BLaER1 treated with 17β-estradiol and CSF1 and Interleukin-3, amounts not matched to agents 10 nM and 100 nM (cell line): ENCODE measurements at regions not wholly inside any gene's neighbourhood (a gene's known extent, or its start where the extent isn't known, plus 50 kb on each side); places are given as distances from the start of the nearest gene placed in this dataset.

Experiments
- H3K27ac ChIP-seq, 11 experiments: shearing (Covaris generic); formaldehyde crosslinking; 2 replicates each; pipeline ENCODE4 v1.8.1; 2022
- H3K27me3 ChIP-seq, 11 experiments: shearing (Covaris generic); formaldehyde crosslinking; 2 replicates each; pipeline ENCODE4 v1.8.1; 2022
- H3K36me3 ChIP-seq, 11 experiments: shearing (Covaris generic); formaldehyde crosslinking; 2 replicates each; pipeline ENCODE4 v1.8.1; 2022
- H3K4me1 ChIP-seq, 10 experiments: shearing (Covaris generic); formaldehyde crosslinking; 2 replicates each; pipeline ENCODE4 v1.8.1; 2022
- H3K4me2 ChIP-seq, 11 experiments: shearing (Covaris generic); formaldehyde crosslinking; 2 replicates each; pipeline ENCODE4 v1.8.1; 2022
- H3K4me3 ChIP-seq, 10 experiments: shearing (Covaris generic); formaldehyde crosslinking; 2 replicates each; pipeline ENCODE4 v1.8.1; 2022
- H3K9ac ChIP-seq, 11 experiments: shearing (Covaris generic); formaldehyde crosslinking; 2 replicates each; pipeline ENCODE4 v1.8.1; 2022
- H3K9me3 ChIP-seq, 11 experiments: shearing (Covaris generic); formaldehyde crosslinking; replicated peaks in 1 of 11; 2 replicates each; pipeline ENCODE4 v1.8.1; 2022
- H4K20me1 ChIP-seq, 11 experiments: shearing (Covaris generic); formaldehyde crosslinking; 2 replicates each; pipeline ENCODE4 v1.8.1; 2022
- Cebpa-rat ChIP-seq, 11 experiments: shearing (Covaris generic); IDR thresholded peaks; 2 replicates each; pipeline ENCODE4 v1.8.1; 2022

DNA sequence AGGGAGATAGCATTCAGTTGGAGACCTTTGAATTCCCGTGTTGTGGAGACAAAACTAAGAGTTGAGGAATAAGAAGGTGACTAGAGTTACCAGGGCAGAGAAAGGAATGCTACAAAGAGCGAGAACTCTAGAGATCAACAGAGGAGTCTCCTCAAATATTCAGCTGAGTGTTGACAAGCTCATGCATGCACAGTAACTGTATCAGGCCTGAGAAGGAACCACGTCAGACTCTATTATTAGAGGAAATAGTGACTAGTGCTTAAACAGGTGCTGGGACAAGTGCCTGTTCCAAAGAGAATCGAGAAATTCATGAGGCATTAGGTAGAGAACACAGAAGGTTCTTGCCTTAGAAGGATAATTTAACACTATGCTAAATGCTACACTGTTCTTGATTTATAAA, 333.8 kb upstream of the CHORDC1 start:
- Histone ChIP-seq H3K4me1 (no peaks in the 10 kb centered on the region), H3K27ac (no peak overlapping the region), H3K9me3 (0 out of 22 replicates have a peak, but pooled peaks cover 0 to 9% (median 0%) of the 10 kb centered on the region in 11 experiments), H4K20me1 (no peaks in the 10 kb centered on the region), H3K4me3 (no peak overlapping the region), H3K9ac (no peak overlapping the region), H3K27me3 (no peaks in the 10 kb centered on the region), H3K36me3 (no peaks in the 10 kb centered on the region), H3K4me2 (no peak overlapping the region)
- TF ChIP-seq Cebpa-rat (IDR thresholded peaks at IDR 0.05): no peak

- no peaks in the 10 kb centered on the region for H3K4me1 ChIP-seq
- H3K27ac ChIP-seq: no peak overlapping the region
- no peaks in the 10 kb centered on the region for H3K36me3 ChIP-seq
- H3K4me2 ChIP-seq: no peak overlapping the region
- no peaks in the 10 kb centered on the region for H3K27me3 ChIP-seq
- H3K9ac ChIP-seq: no peak overlapping the region
- TF ChIP-seq Cebpa-rat (IDR thresholded peaks at IDR 0.05): no peak
- H3K9me3 ChIP-seq: 0 out of 22 replicates have a peak, but pooled peaks cover 0 to 9% (median 0%) of the 10 kb centered on the region in 11 experiments
- H4K20me1 ChIP-seq: no peaks in the 10 kb centered on the region
- H3K4me3 ChIP-seq: no peak overlapping the region
Measured at GRCh38 chr11:90556026-90556425, 333.2 kb upstream of the CHORDC1 start.

- Histone ChIP-seq H3K4me1 (no peaks in the 10 kb centered on the region), H3K27ac (no peak overlapping the region), H3K36me3 (no peaks in the 10 kb centered on the region), H3K9me3 (0 out of 22 replicates have a peak, but pooled peaks cover 0 to 9% (median 0%) of the 10 kb centered on the region in 11 experiments), H3K4me2 (no peak overlapping the region), H3K27me3 (no peaks in the 10 kb centered on the region), H4K20me1 (no peaks in the 10 kb centered on the region), H3K4me3 (no peak overlapping the region), H3K9ac (no peak overlapping the region)
- no peak for TF ChIP-seq Cebpa-rat (IDR thresholded peaks at IDR 0.05)
Measured at GRCh38 chr11:90555477-90555876, 332.6 kb upstream of the CHORDC1 start.

DNA sequence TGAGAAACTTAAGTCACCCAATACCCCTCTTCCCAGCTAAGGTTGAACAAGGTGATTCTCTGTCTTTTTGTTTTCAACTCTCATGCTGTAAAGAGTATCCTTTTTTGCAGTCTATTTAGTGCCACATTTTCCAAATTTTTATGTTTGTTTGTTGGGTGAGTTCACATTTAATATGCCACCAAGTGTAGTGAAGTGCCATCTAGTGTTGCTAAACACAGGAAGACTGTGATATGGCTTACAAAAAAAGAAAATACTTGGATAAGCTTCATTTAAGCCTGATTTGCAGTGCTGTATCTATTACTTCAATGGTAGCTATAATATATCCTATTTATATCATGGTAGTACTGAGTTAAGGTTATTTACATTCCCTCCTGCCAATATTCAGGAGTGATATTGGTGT, 319.2 kb upstream of the CHORDC1 start:
- Histone ChIP-seq H3K9ac (no peak overlapping the region), H4K20me1 (no peaks in the 10 kb centered on the region), H3K4me1 (no peaks in the 10 kb centered on the region), H3K27me3 (no peaks in the 10 kb centered on the region), H3K36me3 (no peaks in the 10 kb centered on the region), H3K4me3 (no peak overlapping the region), H3K9me3 (no peaks in the 10 kb centered on the region), H3K4me2 (no peak overlapping the region), H3K27ac (no peak overlapping the region)
- TF ChIP-seq Cebpa-rat (IDR thresholded peaks at IDR 0.05): no peak

DNA sequence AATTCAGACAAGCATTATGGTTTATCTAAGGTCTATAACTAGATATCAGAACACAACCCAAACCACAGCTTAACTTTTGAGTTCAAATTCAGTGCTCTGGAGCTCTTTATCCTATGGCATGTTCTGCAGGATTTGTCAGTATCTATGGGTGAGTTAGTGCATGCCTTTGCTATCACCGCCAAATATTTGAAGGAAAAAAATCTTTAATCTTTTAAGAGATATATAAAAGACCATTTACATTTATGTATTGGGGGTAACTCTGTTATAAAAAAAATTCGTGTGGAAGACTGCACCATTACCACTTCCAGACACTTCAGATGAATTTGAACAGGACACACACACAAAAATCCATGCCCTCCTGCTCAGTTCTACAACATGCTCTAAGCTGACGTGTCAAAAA, 313.5 kb upstream of the CHORDC1 start:
- Histone ChIP-seq H3K9ac (no peak overlapping the region), H3K4me2 (no peak overlapping the region), H4K20me1 (no peaks in the 10 kb centered on the region), H3K4me3 (no peak overlapping the region), H3K27me3 (no peaks in the 10 kb centered on the region), H3K4me1 (no peaks in the 10 kb centered on the region), H3K36me3 (no peaks in the 10 kb centered on the region), H3K9me3 (no peaks in the 10 kb centered on the region), H3K27ac (no peak overlapping the region)
- no peak for TF ChIP-seq Cebpa-rat (IDR thresholded peaks at IDR 0.05)

- Histone ChIP-seq H3K4me1 (no peaks in the 10 kb centered on the region), H3K4me2 (no peak overlapping the region), H3K27me3 (no peaks in the 10 kb centered on the region), H4K20me1 (no peaks in the 10 kb centered on the region), H3K9me3 (no peaks in the 10 kb centered on the region), H3K36me3 (no peaks in the 10 kb centered on the region), H3K27ac (no peak overlapping the region), H3K9ac (no peak overlapping the region), H3K4me3 (no peak overlapping the region)
- TF ChIP-seq Cebpa-rat (IDR thresholded peaks at IDR 0.05): no peak
Measured at GRCh38 chr11:90532125-90532524, 309.3 kb upstream of the CHORDC1 start.

- Histone ChIP-seq H3K9ac (no peak overlapping the region), H3K4me1 (no peaks in the 10 kb centered on the region), H3K4me2 (no peak overlapping the region), H3K27ac (no peak overlapping the region), H3K9me3 (no peaks in the 10 kb centered on the region), H3K4me3 (no peak overlapping the region), H3K27me3 (no peaks in the 10 kb centered on the region), H4K20me1 (no peaks in the 10 kb centered on the region), H3K36me3 (no peaks in the 10 kb centered on the region)
- TF ChIP-seq Cebpa-rat (IDR thresholded peaks at IDR 0.05): no peak
Measured at GRCh38 chr11:90531001-90531400, 308.2 kb upstream of the CHORDC1 start.

DNA sequence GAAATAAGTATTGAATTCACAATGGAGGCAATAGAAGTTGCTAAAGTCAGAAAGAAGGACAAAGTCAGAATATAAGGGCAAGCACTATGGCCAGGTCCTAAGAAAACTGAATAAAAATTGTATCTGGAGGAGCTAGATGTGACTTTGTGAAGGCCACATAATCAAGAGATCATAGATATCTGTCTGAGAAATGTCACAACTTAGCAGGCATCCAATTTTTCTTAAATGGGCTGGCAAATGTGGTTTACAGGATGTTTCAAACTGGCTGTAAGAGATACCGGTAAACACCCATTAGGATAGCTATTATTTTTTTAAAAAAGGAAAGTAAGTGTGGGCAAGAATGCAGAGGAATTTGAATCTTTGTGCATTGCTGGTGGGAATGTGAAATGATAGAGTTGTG, 303.1 kb upstream of the CHORDC1 start:
- no peak overlapping the region for H3K4me3 ChIP-seq
- no peak overlapping the region for H3K4me2 ChIP-seq
- H3K27ac ChIP-seq: no peak overlapping the region
- H3K36me3 ChIP-seq: no peaks in the 10 kb centered on the region
- H3K9ac ChIP-seq: no peak overlapping the region
- H3K27me3 ChIP-seq: no peaks in the 10 kb centered on the region
- no peaks in the 10 kb centered on the region for H3K9me3 ChIP-seq
- H3K4me1 ChIP-seq: no peaks in the 10 kb centered on the region
- TF ChIP-seq Cebpa-rat (IDR thresholded peaks at IDR 0.05): no peak
- H4K20me1 ChIP-seq: no peaks in the 10 kb centered on the region

GRCh38 chr11:90512846-90513245, 290.0 kb upstream of the CHORDC1 start:
- H3K27me3 ChIP-seq: no peaks in the 10 kb centered on the region
- no peaks in the 10 kb centered on the region for H3K9me3 ChIP-seq
- H3K27ac ChIP-seq: no peak overlapping the region
- no peak overlapping the region for H3K4me2 ChIP-seq
- no peak overlapping the region for H3K4me3 ChIP-seq
- TF ChIP-seq Cebpa-rat (IDR thresholded peaks at IDR 0.05): no peak
- no peak overlapping the region for H3K9ac ChIP-seq
- no peaks in the 10 kb centered on the region for H4K20me1 ChIP-seq
- H3K4me1 ChIP-seq: no peaks in the 10 kb centered on the region
- no peaks in the 10 kb centered on the region for H3K36me3 ChIP-seq

DNA sequence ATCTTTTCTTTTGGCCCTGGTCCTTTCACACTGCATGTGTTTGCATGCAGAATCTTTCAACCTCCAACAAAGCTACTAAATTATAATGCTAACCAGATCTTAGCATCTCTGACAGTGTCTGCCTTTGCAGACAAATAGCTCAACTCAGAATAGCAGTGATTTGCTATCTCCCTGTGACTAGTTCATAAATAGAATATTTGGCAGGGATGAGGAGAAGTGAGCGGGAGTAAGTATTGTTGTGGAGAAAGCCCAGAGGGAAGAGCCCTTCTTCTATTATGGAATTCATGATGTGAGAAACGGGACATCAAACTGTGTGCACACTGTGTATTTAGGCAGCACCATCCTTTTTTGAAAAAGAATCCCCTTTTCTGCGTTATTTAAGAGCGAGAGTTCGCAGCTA, 288.0 kb upstream of the CHORDC1 start:
- no peaks in the 10 kb centered on the region for H3K27me3 ChIP-seq
- H3K4me1 ChIP-seq: no peaks in the 10 kb centered on the region
- no peaks in the 10 kb centered on the region for H3K9me3 ChIP-seq
- no peaks in the 10 kb centered on the region for H4K20me1 ChIP-seq
- no peak overlapping the region for H3K4me2 ChIP-seq
- H3K9ac ChIP-seq: no peak overlapping the region
- H3K27ac ChIP-seq: no peak overlapping the region
- H3K36me3 ChIP-seq: no peaks in the 10 kb centered on the region
- H3K4me3 ChIP-seq: no peak overlapping the region
- TF ChIP-seq Cebpa-rat (IDR thresholded peaks at IDR 0.05): no peak
